GM23338 (cell line): ENCODE measurements at regions not wholly inside any gene's neighbourhood (a gene's known extent, or its start where the extent isn't known, plus 50 kb on each side); places are given as distances from the start of the nearest gene placed in this dataset.

Experiments
- CREB1 ChIP-seq: fragments of 250-450 bp; sonication (Bioruptor Pico); IDR thresholded peaks from 2 replicates; pipeline ENCODE4 v1.5.0; 2020; ENCODE audit warnings: low read depth, mild to moderate bottlenecking, moderate library complexity
- CTCF ChIP-seq, 2 experiments: fragments of 200-600 bp in 1 of 2; sonication (generic) in 1 of 2; conservative IDR thresholded peaks; 2 replicates each; pipeline versions ENCODE4 v1.5.1 to v1.6.1; 2016 to 2017; ENCODE audit warnings: antibody characterized with exemption in 2 of 2, low read depth in 2 of 2, mild to moderate bottlenecking in 2 of 2, moderate library complexity in 1 of 2
- ETS1 ChIP-seq: IDR thresholded peaks from 2 replicates; pipeline ENCODE4 v1.6.1; 2016; ENCODE audit warnings: antibody characterized with exemption
- EZH2 ChIP-seq: fragments of 200-600 bp; sonication (generic); IDR thresholded peaks from one replicate; pipeline ENCODE4 v1.8.0; 2017; ENCODE audit warnings: antibody characterized with exemption, mild to moderate bottlenecking, low read depth; ENCODE audit not compliant: unreplicated experiment
- EZH2phosphoT487 ChIP-seq: fragments of 200-600 bp; sonication (generic); IDR thresholded peaks from one replicate; pipeline ENCODE4 v1.8.1; 2018; ENCODE audit warnings: antibody characterized with exemption; ENCODE audit not compliant: unreplicated experiment
- JUNB ChIP-seq: IDR thresholded peaks from one replicate; pipeline ENCODE4 v1.6.1; 2016; ENCODE audit warnings: antibody characterized with exemption; ENCODE audit not compliant: unreplicated experiment
- NANOG ChIP-seq: IDR thresholded peaks from 2 replicates; pipeline ENCODE4 v1.6.1; 2016; ENCODE audit warnings: antibody characterized with exemption, borderline replicate concordance
- POLR2AphosphoS5 ChIP-seq: IDR thresholded peaks from 2 replicates; pipeline ENCODE4 v1.6.1; 2016; ENCODE audit warnings: antibody characterized with exemption, low read depth
- REST ChIP-seq: IDR thresholded peaks from one replicate; pipeline ENCODE4 v1.6.1; 2018; ENCODE audit warnings: antibody characterized with exemption; ENCODE audit not compliant: unreplicated experiment
- STAT1 ChIP-seq: IDR thresholded peaks from one replicate; pipeline ENCODE4 v1.6.1; 2016; ENCODE audit warnings: antibody characterized with exemption; ENCODE audit not compliant: unreplicated experiment
- ZNF114 ChIP-seq: fragments of 250-450 bp; sonication (Bioruptor Pico); IDR thresholded peaks from 2 replicates; pipeline ENCODE4 v1.5.0; 2020; ENCODE audit warnings: mild to moderate bottlenecking, moderate library complexity
- ZNF331 ChIP-seq: fragments of 250-450 bp; sonication (Bioruptor Pico); IDR thresholded peaks from 2 replicates; pipeline ENCODE4 v1.5.0; 2020; ENCODE audit warnings: low read depth, mild to moderate bottlenecking, moderate library complexity
- ZNF462 ChIP-seq: fragments of 250-450 bp; sonication (Bioruptor Pico); IDR thresholded peaks from 2 replicates; pipeline ENCODE4 v1.5.0; 2020; ENCODE audit warnings: mild to moderate bottlenecking, moderate library complexity

DNA sequence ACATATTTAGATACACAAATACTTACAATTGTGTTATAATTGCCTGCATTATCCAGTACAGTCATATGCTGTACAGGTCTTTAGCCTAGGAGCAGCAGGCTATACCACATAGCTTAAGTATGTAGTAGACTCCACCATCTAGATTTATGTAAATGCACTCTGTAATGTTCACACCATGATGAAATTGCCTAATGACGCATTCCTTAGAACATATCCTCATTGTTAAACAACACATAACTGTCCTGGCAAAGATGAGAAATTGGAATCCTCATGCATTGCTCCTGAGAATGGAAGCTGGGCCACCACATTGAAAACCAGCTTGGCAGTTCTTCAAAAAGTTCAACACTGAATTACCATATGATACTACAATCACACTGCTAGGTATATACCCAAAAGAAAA is 1002.8 kb upstream of the CELF2 start:
- no peak for TF ChIP-seq CTCF (conservative IDR thresholded peaks at IDR 0.05; ENCODE audit: low read depth in 2 of 2)
- no peak for TF ChIP-seq EZH2
- no peak for TF ChIP-seq EZH2phosphoT487
- TF ChIP-seq REST = no peak
- no peak for TF ChIP-seq POLR2AphosphoS5
- no peak for TF ChIP-seq ZNF462
- no peak for TF ChIP-seq CREB1 (CRISPR knock-in tag)
- TF ChIP-seq STAT1 = no peak
- no peak for TF ChIP-seq ZNF114 (CRISPR knock-in tag)
- no peak for TF ChIP-seq ZNF331 (CRISPR knock-in tag)
- TF ChIP-seq ETS1 = no peak
- TF ChIP-seq NANOG = no peak
- TF ChIP-seq JUNB = no peak
